Cardiac fibroblast (primary cell): ENCODE measurements at regions not wholly inside any gene's neighbourhood (a gene's known extent, or its start where the extent isn't known, plus 50 kb on each side); places are given as distances from the start of the nearest gene placed in this dataset.
A peak's percentile ranks its signal among the peaks of the same experiment; 100 is the strongest.

Experiments
- DNase-seq, 2 donors: peaks; one replicate each; pipeline versions ENCODE4 v3.0.0 to v3.0.0-alpha.2; 2010; ENCODE audit warnings: low read depth in 2 of 2
- H3K4me3 ChIP-seq, 2 donors: replicated peaks in 1 of 2; 1 replicate in 1 of 2; 2 replicates in 1 of 2; pipeline ENCODE4 v1.5.1; 2011; ENCODE audit warnings: low read depth in 2 of 2, low read length in 2 of 2, mild to moderate bottlenecking in 2 of 2, moderate library complexity in 1 of 2
- CTCF ChIP-seq: IDR thresholded peaks from one replicate; pipeline ENCODE4 v1.5.1; 2011; ENCODE audit warnings: low read depth, mild to moderate bottlenecking, low read length, inconsistent platforms

DNA sequence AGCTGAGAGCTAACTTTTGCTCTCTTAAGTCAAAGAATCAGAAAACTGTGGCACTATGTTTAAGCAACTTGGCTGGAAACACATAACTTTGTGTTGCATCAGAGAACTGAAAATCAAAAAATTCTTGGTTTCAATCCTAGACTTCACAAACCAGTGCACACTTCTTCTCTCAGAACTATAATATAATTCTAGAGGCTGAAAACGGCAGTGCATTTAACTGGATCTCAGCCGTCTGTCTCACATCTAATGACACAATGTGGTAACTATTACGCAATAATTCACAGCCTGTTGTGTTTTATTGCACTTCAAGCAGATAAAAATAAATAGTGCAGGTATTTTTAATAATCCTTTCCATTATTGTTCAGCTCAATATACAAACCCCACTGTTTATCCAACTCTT lies 260.6 kb upstream of the DIAPH2 start:
- no peak for TF ChIP-seq CTCF
- DNase-seq: peak; percentile 21 to 63
- H3K4me3 ChIP-seq: no peak overlapping the region

GRCh38 chrX:96425200-96425599 lies 259.4 kb upstream of the DIAPH2 start:
- no peak overlapping the region for H3K4me3 ChIP-seq
- TF ChIP-seq CTCF: no peak
- DNase-seq: peak in 1 of 2 donors; percentile 20

- H3K4me3 ChIP-seq: no peak overlapping the region
- no peak for DNase-seq
- TF ChIP-seq CTCF: no peak
These were observed 253.7 kb upstream of the DIAPH2 start for GRCh38 chrX:96430756-96431455.

GRCh38 chrX:96432647-96433046 lies 252.0 kb upstream of the DIAPH2 start:
- H3K4me3 ChIP-seq: no peak overlapping the region
- DNase-seq: peak; percentile 50 to 52
- no peak for TF ChIP-seq CTCF

- no peak for TF ChIP-seq CTCF
- no peak for DNase-seq
- H3K4me3 ChIP-seq: no peak overlapping the region
These were observed 251.1 kb upstream of the DIAPH2 start for GRCh38 chrX:96433409-96434077.

- DNase-seq: peak; percentile 46 to 49
- TF ChIP-seq CTCF: no peak
- no peak overlapping the region for H3K4me3 ChIP-seq
These were observed 249.1 kb upstream of the DIAPH2 start for GRCh38 chrX:96435378-96436035.
